ENCODE measurements at regions not wholly inside any gene's neighbourhood (a gene's known extent, or its start where the extent isn't known, plus 50 kb on each side); places are given as distances from the start of the nearest gene placed in this dataset.

- no peak for DNase-seq
These were observed 185.5 kb upstream of the DYNLRB2 start for GRCh38 chr16:80355335-80355734.

- no peak for DNase-seq
These were observed 190.7 kb upstream of the DYNLRB2 start for GRCh38 chr16:80350061-80350460.

DNA sequence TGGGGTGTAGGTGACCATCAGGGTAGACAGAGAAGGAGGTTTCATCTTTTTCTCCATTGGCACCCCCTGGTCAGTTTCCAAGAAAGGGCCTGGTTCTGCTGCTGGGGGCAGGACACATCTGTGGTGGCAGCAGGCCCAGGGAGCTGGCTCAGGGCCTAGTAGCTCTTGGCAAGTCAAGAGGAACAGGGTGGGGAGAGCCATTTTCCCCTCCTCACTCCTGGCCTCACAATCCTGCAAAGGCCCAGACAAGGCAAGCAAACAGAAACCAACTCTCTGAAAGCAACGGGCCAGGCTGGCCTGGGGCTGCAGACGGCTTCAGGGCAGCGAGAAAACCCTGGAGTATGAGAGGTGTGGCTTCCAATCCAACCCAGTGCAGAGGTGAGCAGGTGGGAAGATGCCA is 192.9 kb upstream of the DYNLRB2 start:
- DNase-seq = no peak

GRCh38 chr16:80347002-80347401 is 193.8 kb upstream of the DYNLRB2 start:
- DNase-seq = no peak

GRCh38 chr16:80346111-80346632 is 194.6 kb upstream of the DYNLRB2 start:
- DNase-seq = no peak

GRCh38 chr16:80345701-80346100 is 195.1 kb upstream of the DYNLRB2 start:
- DNase-seq = no peak

DNA sequence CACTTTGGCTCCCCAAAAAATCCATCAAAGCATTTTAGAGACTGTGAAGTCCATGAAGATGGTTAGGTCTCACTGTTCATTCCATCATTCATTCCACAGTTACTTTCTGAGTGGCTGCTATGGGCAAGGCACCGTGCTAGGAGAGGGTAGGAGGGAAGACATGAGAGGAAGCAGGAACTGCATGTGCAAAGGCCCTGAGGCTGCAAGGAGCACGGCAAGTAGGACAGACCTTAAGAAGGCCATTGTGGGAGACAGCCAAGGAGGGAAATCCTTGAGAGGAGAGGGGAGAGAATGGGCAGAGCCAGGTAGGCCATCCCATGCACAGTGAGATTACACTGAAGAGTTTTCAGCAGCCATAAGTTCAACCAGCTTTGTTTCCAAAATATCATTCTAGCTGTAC is 196.2 kb upstream of the DYNLRB2 start:
- no peak for DNase-seq

GRCh38 chr16:80341263-80341662 is 199.5 kb upstream of the DYNLRB2 start:
- DNase-seq = no peak

- DNase-seq = no peak
These were observed 203.0 kb upstream of the DYNLRB2 start for GRCh38 chr16:80337786-80338185.

DNA sequence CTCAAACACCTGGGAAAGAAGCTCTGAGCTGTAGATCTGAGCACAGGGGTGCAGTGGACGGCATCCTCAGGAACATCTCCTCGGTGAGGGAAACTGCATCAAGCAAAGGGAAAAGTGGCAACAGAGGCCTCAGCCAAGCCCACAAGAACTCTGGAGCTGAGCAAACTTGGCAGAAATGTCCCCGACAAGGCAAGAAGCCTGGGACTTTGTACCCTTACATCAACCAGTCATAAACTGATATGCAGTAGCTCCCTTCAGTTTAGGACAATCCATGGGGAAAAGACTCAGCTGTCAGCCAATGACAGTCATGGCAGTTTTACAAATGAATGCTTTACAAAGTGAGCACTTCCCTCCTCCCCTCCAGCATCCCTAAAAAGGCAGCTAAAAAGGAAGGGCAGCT is 210.0 kb upstream of the DYNLRB2 start:
- no peak for DNase-seq

DNA sequence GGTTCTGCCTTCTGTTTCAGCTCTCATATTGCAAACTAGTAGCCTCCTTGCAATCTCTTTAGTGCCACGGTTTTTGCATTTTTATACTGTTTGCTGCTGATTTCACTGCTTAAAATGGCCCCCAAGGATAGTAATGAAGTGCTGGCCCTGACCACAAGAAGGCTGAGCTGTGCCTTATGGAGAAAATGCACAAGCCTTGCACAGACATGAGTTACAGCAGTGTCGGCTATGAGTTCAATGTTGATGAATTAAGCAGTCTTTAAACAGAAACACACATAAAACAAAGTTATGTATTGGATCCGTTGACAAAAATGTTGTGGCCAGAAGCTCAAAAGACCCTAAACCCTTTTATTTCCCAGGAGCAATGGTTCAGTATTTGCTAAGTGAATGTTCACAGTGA is 210.6 kb upstream of the DYNLRB2 start:
- no peak for DNase-seq

GRCh38 chr16:80327740-80328139 is 213.1 kb upstream of the DYNLRB2 start:
- no peak for DNase-seq

DNA sequence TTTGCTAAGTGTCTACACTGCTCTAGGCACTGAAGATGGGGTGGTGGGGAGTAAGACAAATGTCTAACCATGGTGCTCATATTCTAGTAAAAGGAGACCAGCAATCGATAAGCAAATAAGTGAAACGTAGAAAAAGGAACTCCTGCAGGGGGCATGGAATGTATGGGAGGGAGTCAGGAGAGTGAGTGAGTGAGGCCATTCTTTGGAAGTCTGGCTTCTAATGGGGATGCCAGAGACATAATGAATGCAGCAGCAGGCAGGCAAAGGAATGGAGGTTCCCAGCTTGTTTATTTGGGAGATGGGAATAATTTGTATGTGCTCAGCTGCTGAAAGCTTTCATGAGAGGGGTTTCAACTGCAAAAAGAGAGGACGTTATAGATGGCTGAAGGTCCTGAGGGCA is 216.4 kb upstream of the DYNLRB2 start:
- DNase-seq = no peak

GRCh38 chr16:80323808-80324195 is 217.0 kb upstream of the DYNLRB2 start:
- no peak for DNase-seq

GRCh38 chr16:80323187-80323807 is 217.5 kb upstream of the DYNLRB2 start:
- no peak for DNase-seq

GRCh38 chr16:80319181-80319580 is 221.6 kb upstream of the DYNLRB2 start:
- no peak for DNase-seq

DNA sequence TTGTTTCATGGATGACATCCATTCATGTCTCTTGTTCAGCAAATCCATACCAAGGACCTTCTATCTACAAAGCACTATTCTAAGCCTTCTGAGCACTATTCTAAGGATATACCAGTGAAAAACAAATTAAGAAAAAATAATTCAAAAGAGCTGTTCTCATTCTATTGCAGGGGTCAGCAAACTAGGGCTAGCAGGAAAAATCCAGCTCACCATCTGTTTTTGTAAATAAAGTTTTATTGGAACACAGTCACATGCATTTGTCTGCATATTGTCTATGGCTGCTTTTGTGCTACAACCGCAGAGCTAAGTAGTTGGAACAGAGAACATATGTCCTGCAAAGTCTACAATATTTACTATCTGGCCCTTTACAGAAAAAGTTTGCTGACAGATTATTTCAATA is 222.7 kb upstream of the DYNLRB2 start:
- no peak for DNase-seq

DNA sequence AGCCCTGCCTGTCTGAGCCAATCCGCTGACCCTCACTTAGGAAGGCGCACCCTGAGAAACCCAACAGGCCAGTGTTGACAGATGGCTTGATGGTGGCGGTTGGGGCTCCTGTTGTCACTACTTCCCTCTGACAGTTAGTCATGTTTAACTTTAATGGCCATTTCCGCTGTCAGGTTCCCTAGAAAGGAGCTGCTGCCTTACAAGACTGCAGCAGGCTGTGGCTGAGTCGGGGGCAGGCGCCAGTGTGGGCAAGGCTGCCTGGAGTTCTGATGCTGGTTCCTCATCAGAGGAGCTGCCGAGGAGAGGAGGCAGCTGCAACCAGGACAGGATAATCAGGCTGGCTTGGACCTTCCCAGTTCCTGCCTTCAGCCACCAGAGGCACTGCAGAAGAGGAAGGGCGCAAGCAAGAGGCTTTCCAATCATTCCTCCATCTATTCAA is 223.2 kb upstream of the DYNLRB2 start:
- DNase-seq = no peak

GRCh38 chr16:80317116-80317515 is 223.7 kb upstream of the DYNLRB2 start:
- DNase-seq = no peak

- no peak for DNase-seq
These were observed 226.8 kb upstream of the DYNLRB2 start for GRCh38 chr16:80314042-80314441.

GRCh38 chr16:80309178-80309577 is 231.6 kb upstream of the DYNLRB2 start:
- DNase-seq = no peak

- DNase-seq = no peak
These were observed 235.4 kb upstream of the DYNLRB2 start for GRCh38 chr16:80305410-80305809.

- no peak for DNase-seq
These were observed 237.1 kb upstream of the DYNLRB2 start for GRCh38 chr16:80303691-80304090.

DNA sequence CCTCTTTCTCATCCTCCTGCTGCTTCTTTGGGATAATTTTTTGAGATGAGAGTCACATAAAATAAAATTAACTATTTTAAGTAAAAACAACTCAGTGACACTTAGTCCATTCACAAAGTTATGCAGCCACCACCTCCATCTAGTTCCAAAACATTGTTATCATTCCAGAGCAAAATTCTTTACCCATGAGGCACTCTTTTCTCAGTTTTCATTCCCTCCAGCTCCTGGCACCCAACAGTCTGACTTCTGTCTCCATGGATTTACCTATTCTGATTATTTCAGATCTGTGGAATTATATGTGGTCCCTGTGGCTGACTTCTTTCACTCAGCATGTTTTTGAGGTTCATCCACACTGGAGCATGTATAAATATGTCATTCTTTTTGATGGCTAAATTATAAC is 239.9 kb upstream of the DYNLRB2 start:
- no peak for DNase-seq

DNA sequence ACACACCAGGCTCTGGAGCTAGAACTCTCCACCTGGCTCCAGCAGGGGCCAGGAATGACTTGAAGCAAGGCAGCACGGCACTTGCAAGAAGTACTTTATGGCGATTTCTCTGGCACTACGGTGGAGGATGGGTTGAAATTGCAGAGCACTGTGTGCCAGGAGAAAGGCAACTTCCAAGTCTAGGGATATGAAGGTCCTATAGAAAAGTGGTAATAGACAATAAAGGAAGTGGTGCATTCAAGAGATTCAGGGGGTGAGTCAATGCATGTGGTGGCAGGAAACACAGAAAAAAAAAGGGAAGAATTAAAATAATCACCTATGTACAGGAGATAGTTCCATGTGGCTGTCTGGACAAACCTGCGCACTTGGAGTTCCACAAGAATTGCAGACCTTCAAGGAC is 240.3 kb upstream of the DYNLRB2 start:
- no peak for DNase-seq
